RWPE2 (cell line): ENCODE measurements at regions not wholly inside any gene's neighbourhood (a gene's known extent, or its start where the extent isn't known, plus 50 kb on each side); places are given as distances from the start of the nearest gene placed in this dataset.

Experiments
- ATAC-seq: fragments of 200-7000 bp; cut with Tn5 transposase; 3 replicates; pipeline ENCODE4 v1.9.1; 2021; ENCODE audit warnings: low read depth
- DNase-seq: peaks from one replicate; pipeline ENCODE4 v3.0.0-alpha.2; 2020; ENCODE audit warnings: low spot score
- H3K27ac ChIP-seq: fragments of 450-650 bp; 2 replicates; pipeline ENCODE4 v1.5.1; 2017; ENCODE audit warnings: mild to moderate bottlenecking; ENCODE audit not compliant: poor library complexity, severe bottlenecking
- H3K27me3 ChIP-seq: fragments of 250-450 bp; sonication (Bioruptor Pico); 2 replicates; pipeline ENCODE4 v1.5.1; 2021; ENCODE audit warnings: mild to moderate bottlenecking, moderate library complexity; ENCODE audit not compliant: insufficient read depth, poor library complexity, severe bottlenecking
- H3K36me3 ChIP-seq: fragments of 250-450 bp; sonication (Bioruptor Pico); 2 replicates; pipeline ENCODE4 v1.5.1; 2020; ENCODE audit warnings: low read depth, mild to moderate bottlenecking, moderate library complexity
- H3K4me1 ChIP-seq: fragments of 250-450 bp; sonication (Bioruptor Pico); 2 replicates; pipeline ENCODE4 v1.5.1; 2021; ENCODE audit warnings: mild to moderate bottlenecking, moderate library complexity; ENCODE audit not compliant: insufficient read depth, poor library complexity, severe bottlenecking
- H3K4me3 ChIP-seq: fragments of 250-450 bp; sonication (Bioruptor Pico); 2 replicates; pipeline ENCODE4 v1.5.1; 2021; ENCODE audit warnings: mild to moderate bottlenecking, moderate library complexity; ENCODE audit not compliant: severe bottlenecking
- H3K9me3 ChIP-seq: fragments of 250-450 bp; sonication (Bioruptor Pico); 2 replicates; pipeline ENCODE4 v1.5.1; 2021; ENCODE audit warnings: mild to moderate bottlenecking, moderate library complexity; ENCODE audit not compliant: severe bottlenecking
- TF ChIP-seq, protein P1 (sequence below): fragments of 450-650 bp; IDR thresholded peaks from one replicate; pipeline ENCODE4 v1.5.1; 2017; ENCODE audit warnings: mild to moderate bottlenecking, moderate library complexity; ENCODE audit not compliant: poor library complexity, severe bottlenecking

DNA sequence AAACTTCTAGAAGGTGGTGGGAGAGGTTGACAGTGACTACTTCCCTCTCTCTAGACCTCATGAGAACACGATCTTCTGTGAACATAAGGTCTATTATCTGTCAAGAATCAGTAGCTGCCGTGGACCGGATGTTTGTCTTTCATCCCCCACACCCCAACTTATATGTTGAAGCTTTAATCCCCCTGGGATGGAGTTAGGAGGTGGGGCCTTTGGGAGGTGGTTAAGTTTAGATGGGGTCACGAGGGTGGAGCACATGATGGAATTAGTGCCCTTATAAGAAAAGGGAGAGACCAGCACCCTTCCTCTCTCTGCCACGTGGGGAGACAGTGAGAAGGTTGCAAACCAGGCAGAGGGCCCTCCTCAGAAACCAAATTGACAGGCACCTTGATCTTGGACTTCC, 409.1 kb downstream of the QKI start:
- TF ChIP-seq, protein P1, sequence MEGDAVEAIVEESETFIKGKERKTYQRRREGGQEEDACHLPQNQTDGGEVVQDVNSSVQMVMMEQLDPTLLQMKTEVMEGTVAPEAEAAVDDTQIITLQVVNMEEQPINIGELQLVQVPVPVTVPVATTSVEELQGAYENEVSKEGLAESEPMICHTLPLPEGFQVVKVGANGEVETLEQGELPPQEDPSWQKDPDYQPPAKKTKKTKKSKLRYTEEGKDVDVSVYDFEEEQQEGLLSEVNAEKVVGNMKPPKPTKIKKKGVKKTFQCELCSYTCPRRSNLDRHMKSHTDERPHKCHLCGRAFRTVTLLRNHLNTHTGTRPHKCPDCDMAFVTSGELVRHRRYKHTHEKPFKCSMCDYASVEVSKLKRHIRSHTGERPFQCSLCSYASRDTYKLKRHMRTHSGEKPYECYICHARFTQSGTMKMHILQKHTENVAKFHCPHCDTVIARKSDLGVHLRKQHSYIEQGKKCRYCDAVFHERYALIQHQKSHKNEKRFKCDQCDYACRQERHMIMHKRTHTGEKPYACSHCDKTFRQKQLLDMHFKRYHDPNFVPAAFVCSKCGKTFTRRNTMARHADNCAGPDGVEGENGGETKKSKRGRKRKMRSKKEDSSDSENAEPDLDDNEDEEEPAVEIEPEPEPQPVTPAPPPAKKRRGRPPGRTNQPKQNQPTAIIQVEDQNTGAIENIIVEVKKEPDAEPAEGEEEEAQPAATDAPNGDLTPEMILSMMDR: no peak
- DNase-seq (no peak), ATAC-seq (no peak)
- H3K27ac ChIP-seq: no peak overlapping the region
- no peaks in the 10 kb centered on the region for H3K9me3 ChIP-seq
- no peak overlapping the region for H3K4me3 ChIP-seq
- H3K27me3 ChIP-seq: peaks cover 6% of the 10 kb centered on the region
- no peaks in the 10 kb centered on the region for H3K4me1 ChIP-seq
- no peaks in the 10 kb centered on the region for H3K36me3 ChIP-seq

DNA sequence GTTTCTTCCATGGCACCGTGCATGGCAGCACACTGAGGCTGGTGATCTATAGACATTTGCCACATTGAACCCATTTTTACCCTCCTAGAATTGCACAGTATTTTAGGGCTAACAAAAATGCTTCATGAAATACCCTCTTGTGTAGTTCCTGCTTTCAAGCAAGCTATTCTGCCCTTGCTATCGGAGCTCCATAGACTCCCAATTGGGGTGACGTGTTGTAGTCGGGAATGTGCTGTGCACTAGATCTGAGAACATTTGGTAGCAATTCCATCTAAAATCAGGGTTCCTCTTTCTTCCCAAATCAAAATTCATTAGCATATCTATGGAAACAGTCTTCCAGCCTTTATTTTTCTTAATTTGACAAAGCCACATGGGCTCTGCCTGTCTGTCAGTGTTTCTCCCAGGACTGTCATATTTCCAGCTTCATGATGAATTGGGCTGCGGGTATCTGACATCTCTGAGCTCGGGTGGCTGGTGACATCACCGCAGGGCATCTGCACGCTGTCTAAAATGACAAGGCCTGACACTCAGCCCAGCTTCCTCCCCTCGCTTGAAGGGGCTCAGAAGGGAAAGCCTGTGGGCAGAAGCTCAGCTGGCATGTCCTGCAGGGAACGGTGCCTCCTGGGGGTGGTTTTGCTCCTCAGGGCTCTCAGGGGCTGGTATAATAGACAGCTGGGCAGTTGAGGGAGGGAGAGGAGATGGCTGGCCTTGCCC, 406.4 kb downstream of the QKI start:
- ATAC-seq (no peak), DNase-seq (no peak)
- no peaks in the 10 kb centered on the region for H3K9me3 ChIP-seq
- no peak overlapping the region for H3K4me3 ChIP-seq
- H3K27me3 ChIP-seq: peaks cover 2% of the 10 kb centered on the region
- H3K4me1 ChIP-seq: no peaks in the 10 kb centered on the region
- no peaks in the 10 kb centered on the region for H3K36me3 ChIP-seq
- TF ChIP-seq, protein P1: no peak
- no peak overlapping the region for H3K27ac ChIP-seq

DNA sequence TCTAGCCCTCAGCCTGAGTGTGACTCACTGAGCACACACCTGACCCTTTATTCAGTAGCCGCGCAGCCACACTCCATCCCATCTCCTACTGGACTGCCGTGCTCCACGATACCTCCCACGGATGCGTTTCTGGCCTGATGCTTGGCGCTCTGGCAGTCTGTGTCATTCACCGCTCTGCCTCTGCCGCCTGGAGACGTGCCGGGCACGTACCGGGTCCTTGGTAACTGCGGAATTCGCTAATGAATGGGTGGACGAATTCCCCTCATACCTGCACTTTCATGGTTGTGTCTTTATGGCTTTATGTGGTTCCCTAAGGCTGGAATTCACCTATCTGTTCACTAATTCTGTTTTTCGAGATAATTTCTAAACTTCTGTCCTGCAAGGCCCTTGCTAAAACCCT, 405.7 kb downstream of the QKI start:
- DNase-seq (no peak), ATAC-seq (no peak)
- no peaks in the 10 kb centered on the region for H3K36me3 ChIP-seq
- no peaks in the 10 kb centered on the region for H3K27me3 ChIP-seq
- H3K4me3 ChIP-seq: no peak overlapping the region
- no peaks in the 10 kb centered on the region for H3K4me1 ChIP-seq
- no peaks in the 10 kb centered on the region for H3K9me3 ChIP-seq
- no peak overlapping the region for H3K27ac ChIP-seq
- TF ChIP-seq, protein P1: no peak

DNA sequence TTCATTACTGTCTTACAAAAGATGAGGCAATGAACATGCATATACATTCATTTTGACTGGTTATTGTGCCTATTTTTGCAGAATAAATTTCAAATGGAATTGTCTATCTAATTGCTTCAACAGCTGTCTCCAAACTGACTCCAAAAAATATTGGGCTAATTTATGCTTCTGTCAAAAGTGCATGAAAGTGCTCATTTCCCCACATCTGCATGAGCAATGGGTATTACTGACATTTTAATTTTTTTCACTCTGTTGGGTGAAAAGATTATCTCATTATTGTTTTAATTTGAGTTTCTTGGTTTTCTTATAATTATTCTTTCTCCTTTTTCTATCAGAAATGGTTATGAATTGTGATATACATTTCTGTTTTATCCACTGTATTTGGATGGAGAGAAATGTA, 404.2 kb downstream of the QKI start:
- TF ChIP-seq, protein P1: no peak
- H3K9me3 ChIP-seq: no peaks in the 10 kb centered on the region
- no peaks in the 10 kb centered on the region for H3K27me3 ChIP-seq
- no peak for ATAC-seq
- no peak overlapping the region for H3K27ac ChIP-seq
- H3K4me1 ChIP-seq: peaks cover 11% of the 10 kb centered on the region
- no peak for DNase-seq
- H3K4me3 ChIP-seq: no peak overlapping the region
- no peaks in the 10 kb centered on the region for H3K36me3 ChIP-seq

DNA sequence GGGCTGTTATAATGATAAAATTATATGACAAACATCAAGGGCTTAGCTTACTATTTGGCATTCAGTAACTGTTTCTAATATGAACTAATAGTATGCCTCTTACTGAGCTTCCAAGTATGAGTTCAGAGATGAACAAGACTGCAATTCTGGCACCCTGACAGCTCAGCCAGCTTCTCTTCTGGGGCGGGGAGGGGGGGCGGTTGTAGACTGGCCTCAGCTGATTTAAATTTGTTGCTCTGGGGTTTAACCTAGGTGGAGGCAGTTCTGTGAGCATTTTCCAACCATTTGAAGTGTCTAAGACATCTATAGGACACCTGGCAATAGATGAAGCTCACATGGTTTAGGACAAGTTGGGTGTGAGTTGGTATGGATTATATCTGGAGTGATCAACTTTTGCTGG, 401.9 kb downstream of the QKI start:
- Histone ChIP-seq H3K27ac (no peak overlapping the region), H3K9me3 (no peaks in the 10 kb centered on the region), H3K36me3 (no peaks in the 10 kb centered on the region), H3K4me1 (peaks cover 11% of the 10 kb centered on the region), H3K4me3 (no peak overlapping the region), H3K27me3 (no peaks in the 10 kb centered on the region)
- ATAC-seq: no peak
- no peak for DNase-seq
- TF ChIP-seq, protein P1: no peak
